Bronchial epithelial cell (primary cell): ENCODE measurements at regions not wholly inside any gene's neighbourhood (a gene's known extent, or its start where the extent isn't known, plus 50 kb on each side); places are given as distances from the start of the nearest gene placed in this dataset.

Experiments used
- DNase-seq: peaks from one replicate; pipeline ENCODE4 v3.0.0-alpha.2; 2010; ENCODE audit warnings: low read depth
- FAIRE-seq: peaks from 2 replicates; lab custom pipeline; 2011; peaks lifted over from hg19 to GRCh38; lab: Jason Lieb, UNC
- H3K27me3 ChIP-seq: 2 replicates; pipeline ENCODE4 v1.5.1; 2011; ENCODE audit warnings: low read length; ENCODE audit not compliant: control insufficient read depth, insufficient read depth
- H3K36me3 ChIP-seq: 2 replicates; pipeline ENCODE4 v1.5.1; 2011; ENCODE audit warnings: low read length; ENCODE audit not compliant: control insufficient read depth, insufficient read depth
- H3K4me3 ChIP-seq: 2 replicates; pipeline ENCODE4 v1.5.1; 2011; ENCODE audit warnings: mild to moderate bottlenecking, low read depth, low read length, control low read depth
- CTCF ChIP-seq: IDR thresholded peaks from 2 replicates; pipeline ENCODE4 v1.5.1; 2011; ENCODE audit warnings: mild to moderate bottlenecking, moderate library complexity, low read length, control low read depth, inconsistent platforms; ENCODE audit not compliant: insufficient read depth, severe bottlenecking

- Histone ChIP-seq H3K4me3 (no peak overlapping the region), H3K36me3 (no peaks in the 10 kb centered on the region), H3K27me3 (no peaks in the 10 kb centered on the region)
- TF ChIP-seq CTCF: no peak
- DNase-seq (peak; percentile 18), FAIRE-seq (no peak)
Observed at GRCh38 chr10:28838908-28839307, 161.6 kb downstream of the BAMBI start.

- H3K27me3 ChIP-seq: no peaks in the 10 kb centered on the region
- no peak overlapping the region for H3K4me3 ChIP-seq
- FAIRE-seq (no peak), DNase-seq (no peak)
- H3K36me3 ChIP-seq: no peaks in the 10 kb centered on the region
- no peak for TF ChIP-seq CTCF
Observed at GRCh38 chr10:28839600-28840007, 162.3 kb downstream of the BAMBI start.

DNA sequence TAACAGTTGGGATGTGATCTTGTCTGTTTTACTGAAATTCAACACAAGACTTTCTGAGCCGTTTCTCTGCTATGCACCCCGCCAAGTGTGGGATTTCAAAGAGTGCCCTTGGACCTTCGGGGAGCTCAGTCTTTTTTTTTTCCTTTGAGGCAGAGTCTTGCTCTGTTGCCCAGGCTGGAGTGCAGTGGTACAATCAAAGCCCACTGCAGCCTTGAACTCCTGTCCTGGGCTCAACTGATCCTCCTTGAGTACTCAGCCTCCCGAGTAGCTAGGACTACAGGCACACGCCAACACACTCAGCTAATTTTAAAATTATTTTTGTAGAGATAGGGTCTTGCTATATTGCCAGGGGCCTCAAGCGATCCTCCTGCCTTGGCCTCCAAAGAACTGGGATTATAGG, 162.9 kb downstream of the BAMBI start:
- no peak for FAIRE-seq
- Histone ChIP-seq H3K27me3 (no peaks in the 10 kb centered on the region), H3K4me3 (no peak overlapping the region), H3K36me3 (no peaks in the 10 kb centered on the region)
- no peak for TF ChIP-seq CTCF
- no peak for DNase-seq

- Histone ChIP-seq H3K36me3 (no peaks in the 10 kb centered on the region), H3K4me3 (no peak overlapping the region), H3K27me3 (no peaks in the 10 kb centered on the region)
- DNase-seq (no peak), FAIRE-seq (no peak)
- TF ChIP-seq CTCF: no peak
Observed at GRCh38 chr10:28840971-28841370, 163.7 kb downstream of the BAMBI start.

- no peak for TF ChIP-seq CTCF
- FAIRE-seq (no peak), DNase-seq (peak; percentile 12)
- Histone ChIP-seq H3K36me3 (no peaks in the 10 kb centered on the region), H3K4me3 (no peak overlapping the region), H3K27me3 (no peaks in the 10 kb centered on the region)
Observed at GRCh38 chr10:28841625-28842024, 164.3 kb downstream of the BAMBI start.

DNA sequence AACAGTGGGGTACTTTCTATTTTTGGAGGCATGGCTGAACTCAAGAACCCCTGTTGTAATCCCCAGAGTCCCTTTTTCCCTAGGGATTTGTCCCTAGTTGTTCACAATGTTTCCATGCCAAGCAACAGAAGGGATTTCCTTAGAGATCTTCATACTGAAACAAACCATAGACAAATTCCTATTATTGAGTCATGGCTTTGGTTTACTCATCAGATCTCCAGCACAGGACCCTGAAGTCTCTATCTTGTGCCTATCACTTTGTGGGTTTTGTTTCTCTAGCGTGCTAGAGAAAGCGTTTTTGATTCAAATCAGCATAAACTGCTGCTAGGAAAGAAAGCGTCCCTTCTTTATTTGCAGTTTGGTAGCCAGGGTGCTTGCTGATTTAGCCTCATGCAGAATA, 165.0 kb downstream of the BAMBI start:
- DNase-seq (peak; percentile 46), FAIRE-seq (no peak)
- no peaks in the 10 kb centered on the region for H3K36me3 ChIP-seq
- no peak overlapping the region for H3K4me3 ChIP-seq
- TF ChIP-seq CTCF: no peak
- H3K27me3 ChIP-seq: no peaks in the 10 kb centered on the region
